ENCODE measurements at regions not wholly inside any gene's neighbourhood (a gene's known extent, or its start where the extent isn't known, plus 50 kb on each side); places are given as distances from the start of the nearest gene placed in this dataset.
A peak's percentile ranks its signal among the peaks of the same experiment; 100 is the strongest.
"Not testable (repeated sequence)": the region's sequence is repeated elsewhere in the genome, so short reads cannot be mapped to it uniquely, and the experiment has no call there.

- peaks cover 0 to 12% (median 8%) of the 10 kb centered on the region in 3 donors for H3K4me1 ChIP-seq
- intact Hi-C loops (cut with DNase I) = no loop called here
- 43 to 44% methylated on average over 1 of the region's 1 CpG for WGBS, 2 donors
- FAIRE-seq (no peak), ATAC-seq (peak in 2 of 4 donors; percentile 8 to 35), DNase-seq (no peak)
- no peak overlapping the region for H3K27ac ChIP-seq
- H3K4me3 ChIP-seq = no peak overlapping the region
- TF ChIP-seq, protein P1, sequence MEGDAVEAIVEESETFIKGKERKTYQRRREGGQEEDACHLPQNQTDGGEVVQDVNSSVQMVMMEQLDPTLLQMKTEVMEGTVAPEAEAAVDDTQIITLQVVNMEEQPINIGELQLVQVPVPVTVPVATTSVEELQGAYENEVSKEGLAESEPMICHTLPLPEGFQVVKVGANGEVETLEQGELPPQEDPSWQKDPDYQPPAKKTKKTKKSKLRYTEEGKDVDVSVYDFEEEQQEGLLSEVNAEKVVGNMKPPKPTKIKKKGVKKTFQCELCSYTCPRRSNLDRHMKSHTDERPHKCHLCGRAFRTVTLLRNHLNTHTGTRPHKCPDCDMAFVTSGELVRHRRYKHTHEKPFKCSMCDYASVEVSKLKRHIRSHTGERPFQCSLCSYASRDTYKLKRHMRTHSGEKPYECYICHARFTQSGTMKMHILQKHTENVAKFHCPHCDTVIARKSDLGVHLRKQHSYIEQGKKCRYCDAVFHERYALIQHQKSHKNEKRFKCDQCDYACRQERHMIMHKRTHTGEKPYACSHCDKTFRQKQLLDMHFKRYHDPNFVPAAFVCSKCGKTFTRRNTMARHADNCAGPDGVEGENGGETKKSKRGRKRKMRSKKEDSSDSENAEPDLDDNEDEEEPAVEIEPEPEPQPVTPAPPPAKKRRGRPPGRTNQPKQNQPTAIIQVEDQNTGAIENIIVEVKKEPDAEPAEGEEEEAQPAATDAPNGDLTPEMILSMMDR (IDR thresholded peaks at IDR 0.05) = no peak
- H3K36me3 ChIP-seq = no peaks in the 10 kb centered on the region
- H3K9me3 ChIP-seq = no peaks in the 10 kb centered on the region
- H3K27me3 ChIP-seq = no peaks in the 10 kb centered on the region
These were observed 211.5 kb upstream of the FKBP1C start for GRCh38 chr6:62999796-63000195.

- FAIRE-seq; H3K4me3 ChIP-seq; H3K36me3 ChIP-seq; H3K4me1 ChIP-seq; H3K9me3 ChIP-seq; H3K27ac ChIP-seq; intact Hi-C loops (cut with DNase I); ATAC-seq; DNase-seq; H3K27me3 ChIP-seq: not testable (repeated sequence)
- WGBS, 2 donors = 84% methylated on average over 7 of the region's 7 CpGs
These were observed 205.3 kb upstream of the FKBP1C start for GRCh38 chr6:63006018-63006417.

DNA sequence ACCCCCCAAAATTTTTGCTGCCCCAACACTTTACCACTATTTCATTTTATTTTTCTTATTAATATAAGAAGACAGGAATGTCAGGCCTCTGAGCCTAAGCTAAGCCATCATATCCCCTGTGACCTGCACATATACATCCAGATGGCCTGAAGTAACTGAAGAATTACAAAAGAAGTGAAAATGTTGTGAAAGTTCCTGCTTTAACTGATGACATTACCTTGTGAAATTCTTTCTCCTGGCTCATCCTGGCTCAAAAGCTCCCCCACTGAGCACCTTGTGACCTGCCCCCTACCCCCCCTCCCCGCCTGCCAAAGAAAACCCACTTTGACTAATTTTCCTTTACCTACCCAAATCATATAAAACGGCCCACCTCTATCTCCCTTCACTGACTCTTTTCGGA, 200.3 kb upstream of the FKBP1C start:
- DNase-seq; H3K4me3 ChIP-seq; H3K27me3 ChIP-seq; intact Hi-C loops (cut with DNase I); FAIRE-seq; H3K4me1 ChIP-seq; H3K27ac ChIP-seq; H3K36me3 ChIP-seq; H3K9me3 ChIP-seq; ATAC-seq: not testable (repeated sequence)
- 74 to 77% methylated on average over 3 of the region's 3 CpGs for WGBS, 2 donors

DNA sequence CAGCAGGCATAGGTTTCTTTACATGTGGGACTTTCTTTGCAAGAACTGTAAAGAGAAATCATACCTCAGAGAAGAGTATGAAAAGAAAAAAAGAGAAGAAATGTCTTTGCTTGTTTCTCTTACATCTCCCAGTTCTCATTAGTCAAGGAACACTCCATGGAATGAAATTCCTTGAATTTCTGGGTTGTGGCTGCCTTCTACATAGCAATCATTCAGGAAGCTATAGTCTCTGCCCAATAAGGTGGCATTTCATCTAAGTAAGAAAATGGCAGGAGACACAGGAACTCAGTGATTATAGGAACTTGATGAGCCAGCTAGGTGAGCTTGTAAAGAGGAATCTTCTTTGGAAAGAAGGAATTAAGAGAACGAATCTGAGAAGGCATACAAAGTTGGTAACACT, 197.0 kb upstream of the FKBP1C start:
- FAIRE-seq (no peak), ATAC-seq (no peak), DNase-seq (no peak)
- TF ChIP-seq, protein P1 (IDR thresholded peaks at IDR 0.05) = no peak
- WGBS, 2 donors = 28 to 29% methylated on average over 1 of the region's 1 CpG
- H3K9me3 ChIP-seq = no peaks in the 10 kb centered on the region
- no peak overlapping the region for H3K4me3 ChIP-seq
- H3K36me3 ChIP-seq = no peaks in the 10 kb centered on the region
- H3K27me3 ChIP-seq = no peaks in the 10 kb centered on the region
- H3K27ac ChIP-seq = no peak overlapping the region
- H3K4me1 ChIP-seq = no peaks in the 10 kb centered on the region
- intact Hi-C loops (cut with DNase I) = no loop called here

- no peaks in the 10 kb centered on the region for H3K4me1 ChIP-seq
- no peaks in the 10 kb centered on the region for H3K27me3 ChIP-seq
- FAIRE-seq = no peak
- no peaks in the 10 kb centered on the region for H3K36me3 ChIP-seq
- intact Hi-C loops (cut with DNase I) = no loop called here
- TF ChIP-seq, protein P1 (IDR thresholded peaks at IDR 0.05) = no peak
- no peak overlapping the region for H3K4me3 ChIP-seq
- no peaks in the 10 kb centered on the region for H3K9me3 ChIP-seq
- ATAC-seq = no peak
- DNase-seq = no peak
- no peak overlapping the region for H3K27ac ChIP-seq
- WGBS, 2 donors = 40 to 57% methylated on average over 2 of the region's 2 CpGs
These were observed 188.6 kb upstream of the FKBP1C start for GRCh38 chr6:63022631-63023030.

- intact Hi-C loops (cut with DNase I) = no loop called here
- no peak for ATAC-seq
- Histone ChIP-seq H3K9me3 (no peaks in the 10 kb centered on the region), H3K4me3 (no peak overlapping the region), H3K27ac (no peak overlapping the region), H3K36me3 (no peaks in the 10 kb centered on the region), H3K4me1 (no peaks in the 10 kb centered on the region), H3K27me3 (no peaks in the 10 kb centered on the region)
- TF ChIP-seq, protein P1 (IDR thresholded peaks at IDR 0.05) = no peak
- FAIRE-seq = no peak
- 46 to 65% methylated on average over 4 of the region's 4 CpGs for WGBS, 2 donors
- DNase-seq = no peak
These were observed 187.5 kb upstream of the FKBP1C start for GRCh38 chr6:63023726-63024125.

Measured in pancreas (tissue), 10 donors.